Activated CD8-positive, alpha-beta T cell treated with anti-CD3 and anti-CD28 coated beads, Interleukin-2, amount 10 ng/mL, durations not matched to agents 7 days and 5 days (primary cell): ENCODE measurements at regions not wholly inside any gene's neighbourhood (a gene's known extent, or its start where the extent isn't known, plus 50 kb on each side); places are given as distances from the start of the nearest gene placed in this dataset.

Experiments used
- ATAC-seq: fragments of 150-1000 bp; cut with Tn5 transposase; one replicate; pipeline ENCODE4 v1.10.0; 2021; ENCODE audit warnings: moderate library complexity
- CTCF ChIA-PET: fragments of 350-600 bp; sonication (Branson Sonifier 250); formaldehyde crosslinking; loops from one replicate; lab custom pipeline; 2021; ENCODE audit warnings: antibody characterized with exemption; lab: Charles Lee
- POLR2A ChIA-PET: fragments of 350-600 bp; sonication (Branson Sonifier 250); formaldehyde crosslinking; loops from one replicate; lab custom pipeline; 2021; ENCODE audit warnings: antibody characterized with exemption; lab: Charles Lee
- DNase-seq: peaks from one replicate; pipeline ENCODE4 v3.0.0-alpha.2; 2020
- H3K27ac Mint-ChIP-seq: one replicate; pipeline ENCODE4 v1.8.0; 2021; ENCODE audit warnings: mild to moderate bottlenecking, mixed read lengths
- H3K27me3 Mint-ChIP-seq: one replicate; pipeline ENCODE4 v1.8.0; 2021; ENCODE audit warnings: low read depth, mixed read lengths
- H3K36me3 Mint-ChIP-seq: one replicate; pipeline ENCODE4 v1.8.0; 2021; ENCODE audit warnings: low read depth, mixed read lengths
- H3K4me1 Mint-ChIP-seq: one replicate; pipeline ENCODE4 v1.8.0; 2021; ENCODE audit warnings: low read depth, mixed read lengths
- H3K4me3 Mint-ChIP-seq: one replicate; pipeline ENCODE4 v1.8.0; 2021; ENCODE audit warnings: mild to moderate bottlenecking, mixed read lengths
- H3K9me3 Mint-ChIP-seq: one replicate; pipeline ENCODE4 v1.8.0; 2022; ENCODE audit warnings: mixed read lengths; ENCODE audit not compliant: insufficient read depth

GRCh38 chr4:97479388-97479787 lies 663.9 kb downstream of the STPG2 start:
- POLR2A ChIA-PET, result no interaction called here
- Mint-ChIP-seq H3K4me1 (no peaks in the 10 kb centered on the region), H3K4me3 (no peak overlapping the region), H3K36me3 (no peaks in the 10 kb centered on the region), H3K9me3 (peaks cover 13% of the 10 kb centered on the region), H3K27me3 (no peaks in the 10 kb centered on the region), H3K27ac (no peak overlapping the region)
- CTCF ChIA-PET, result no interaction called here
- DNase-seq (no peak), ATAC-seq (no peak)

GRCh38 chr4:97491856-97492255 lies 651.4 kb downstream of the STPG2 start:
- H3K9me3 Mint-ChIP-seq, result peaks cover 3% of the 10 kb centered on the region
- no peak overlapping the region for H3K4me3 Mint-ChIP-seq
- CTCF ChIA-PET, result no interaction called here

GRCh38 chr4:97493815-97494518 lies 649.3 kb downstream of the STPG2 start:
- Mint-ChIP-seq H3K4me3 (no peak overlapping the region), H3K4me1 (no peaks in the 10 kb centered on the region), H3K9me3 (peaks cover 3% of the 10 kb centered on the region), H3K27me3 (no peaks in the 10 kb centered on the region), H3K27ac (no peak overlapping the region), H3K36me3 (no peaks in the 10 kb centered on the region)
- no peak for ATAC-seq
- no peak for DNase-seq
- POLR2A ChIA-PET, result no interaction called here
- CTCF ChIA-PET, result no interaction called here

More at GRCh38 chr4:97491856-97492255, 651.4 kb downstream of the STPG2 start:
- H3K27ac Mint-ChIP-seq, result no peak overlapping the region
- H3K36me3 Mint-ChIP-seq, result no peaks in the 10 kb centered on the region
- no peaks in the 10 kb centered on the region for H3K27me3 Mint-ChIP-seq
- ATAC-seq, result no peak
- no peak for DNase-seq
- H3K4me1 Mint-ChIP-seq, result no peaks in the 10 kb centered on the region
- POLR2A ChIA-PET, result no interaction called here

- Mint-ChIP-seq H3K27me3 (no peaks in the 10 kb centered on the region), H3K27ac (no peak overlapping the region), H3K36me3 (no peaks in the 10 kb centered on the region), H3K4me1 (no peaks in the 10 kb centered on the region), H3K9me3 (peaks cover 3% of the 10 kb centered on the region), H3K4me3 (no peak overlapping the region)
- DNase-seq (no peak), ATAC-seq (no peak)
- ChIA-PET CTCF (no interaction called here), POLR2A (no interaction called here)
Observed at GRCh38 chr4:97496298-97496873, 646.9 kb downstream of the STPG2 start.

GRCh38 chr4:97498875-97499274 lies 644.4 kb downstream of the STPG2 start:
- Mint-ChIP-seq H3K27me3 (no peaks in the 10 kb centered on the region), H3K9me3 (peaks cover 7% of the 10 kb centered on the region), H3K27ac (no peak overlapping the region), H3K4me1 (no peaks in the 10 kb centered on the region), H3K36me3 (no peaks in the 10 kb centered on the region), H3K4me3 (no peak overlapping the region)
- DNase-seq, result no peak
- ATAC-seq, result no peak
- ChIA-PET CTCF (no interaction called here), POLR2A (no interaction called here)

GRCh38 chr4:97500423-97500822 lies 642.9 kb downstream of the STPG2 start:
- ChIA-PET POLR2A (no interaction called here), CTCF (no interaction called here)
- Mint-ChIP-seq H3K4me3 (no peak overlapping the region), H3K9me3 (peaks cover 4% of the 10 kb centered on the region), H3K4me1 (no peaks in the 10 kb centered on the region), H3K27ac (no peak overlapping the region), H3K27me3 (no peaks in the 10 kb centered on the region), H3K36me3 (no peaks in the 10 kb centered on the region)
- no peak for DNase-seq
- ATAC-seq, result no peak

- DNase-seq (no peak), ATAC-seq (no peak)
- CTCF ChIA-PET, result no interaction called here
- Mint-ChIP-seq H3K36me3 (no peaks in the 10 kb centered on the region), H3K4me1 (no peaks in the 10 kb centered on the region), H3K27me3 (no peaks in the 10 kb centered on the region), H3K9me3 (peaks cover 4% of the 10 kb centered on the region), H3K4me3 (no peak overlapping the region), H3K27ac (no peak overlapping the region)
- POLR2A ChIA-PET, result no interaction called here
Observed at GRCh38 chr4:97504713-97505112, 638.6 kb downstream of the STPG2 start.

GRCh38 chr4:97507587-97508245 lies 635.6 kb downstream of the STPG2 start:
- ATAC-seq (no peak), DNase-seq (no peak)
- no peak overlapping the region for H3K27ac Mint-ChIP-seq
- H3K4me3 Mint-ChIP-seq, result no peak overlapping the region
- POLR2A ChIA-PET, result no interaction called here
- H3K4me1 Mint-ChIP-seq, result no peaks in the 10 kb centered on the region
- H3K9me3 Mint-ChIP-seq, result no peaks in the 10 kb centered on the region
- CTCF ChIA-PET, result no interaction called here
- H3K36me3 Mint-ChIP-seq, result no peaks in the 10 kb centered on the region
- H3K27me3 Mint-ChIP-seq, result no peaks in the 10 kb centered on the region
